SKM-1 treated with dmso at 0.1 percent for 144 hours (cell line): ENCODE measurements at regions not wholly inside any gene's neighbourhood (a gene's known extent, or its start where the extent isn't known, plus 50 kb on each side); places are given as distances from the start of the nearest gene placed in this dataset.
"Not testable (repeated sequence)": the region's sequence is repeated elsewhere in the genome, so short reads cannot be mapped to it uniquely, and the experiment has no call there.

Source experiments
- DNase-seq: peaks from one replicate; lab custom pipeline; 2025; ENCODE audit not compliant: unreplicated experiment; lab: John Stamatoyannopoulos, UW

GRCh38 chr13:19062801-19063200 is 118.8 kb downstream of the TUBA3C start:
- DNase-seq, result no peak

DNA sequence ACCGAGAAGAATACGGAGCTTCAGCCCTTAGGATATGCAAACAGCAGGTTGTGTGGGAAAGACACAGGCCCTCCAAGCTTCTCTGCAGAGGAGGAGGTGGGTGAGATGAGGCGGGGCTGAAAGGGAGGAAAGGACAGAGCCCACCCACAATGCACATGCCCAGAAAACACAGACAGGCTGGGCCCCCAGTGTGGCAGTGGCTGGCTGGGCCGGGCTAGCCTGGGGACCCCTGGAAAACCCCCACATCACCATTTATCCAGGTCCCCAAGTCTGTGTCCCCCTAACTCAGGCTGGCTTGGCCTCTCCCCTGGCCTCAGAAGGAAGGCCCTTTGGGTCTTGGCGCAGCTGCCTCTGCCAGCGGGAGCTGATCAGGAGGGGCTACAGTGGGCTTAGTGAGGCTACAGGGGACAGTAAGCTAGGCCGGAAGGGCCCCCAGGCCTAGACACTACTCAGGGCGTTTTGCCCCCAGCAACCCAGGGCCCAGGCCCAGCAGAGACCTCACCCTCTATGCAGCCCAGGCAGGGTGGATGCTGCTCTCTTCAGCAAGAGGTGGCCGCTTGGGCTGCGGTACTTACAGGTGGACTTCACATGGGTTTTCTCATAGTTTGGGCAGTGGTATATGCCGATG is 119.5 kb downstream of the TUBA3C start:
- DNase-seq, result no peak

DNA sequence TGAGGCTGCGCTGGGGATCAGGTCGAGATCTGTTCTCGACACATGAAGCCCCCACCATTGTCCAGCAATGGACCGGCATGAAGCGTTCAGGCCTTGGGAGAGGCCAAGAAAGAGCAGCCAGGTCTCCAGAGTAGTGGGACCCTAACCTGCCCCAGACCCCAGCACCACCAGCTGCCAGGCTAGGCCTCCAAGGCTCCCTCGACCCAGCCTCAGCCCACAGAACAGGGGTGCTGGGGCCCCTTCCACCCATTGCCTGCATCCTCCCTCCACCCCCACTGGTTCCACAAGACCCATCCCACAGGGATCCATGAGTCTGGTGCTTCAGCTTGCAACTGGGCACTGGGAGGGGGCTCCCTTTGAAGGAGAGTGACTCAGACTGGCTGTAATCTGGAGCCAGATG is 120.3 kb downstream of the TUBA3C start:
- no peak for DNase-seq

- DNase-seq, result no peak
These were observed 121.2 kb downstream of the TUBA3C start for GRCh38 chr13:19060311-19061002.

GRCh38 chr13:19059016-19059780 is 122.4 kb downstream of the TUBA3C start:
- DNase-seq, result no peak

- DNase-seq, result no peak
These were observed 123.1 kb downstream of the TUBA3C start for GRCh38 chr13:19058566-19058965.

- no peak for DNase-seq
These were observed 123.9 kb downstream of the TUBA3C start for GRCh38 chr13:19057588-19058340.

DNA sequence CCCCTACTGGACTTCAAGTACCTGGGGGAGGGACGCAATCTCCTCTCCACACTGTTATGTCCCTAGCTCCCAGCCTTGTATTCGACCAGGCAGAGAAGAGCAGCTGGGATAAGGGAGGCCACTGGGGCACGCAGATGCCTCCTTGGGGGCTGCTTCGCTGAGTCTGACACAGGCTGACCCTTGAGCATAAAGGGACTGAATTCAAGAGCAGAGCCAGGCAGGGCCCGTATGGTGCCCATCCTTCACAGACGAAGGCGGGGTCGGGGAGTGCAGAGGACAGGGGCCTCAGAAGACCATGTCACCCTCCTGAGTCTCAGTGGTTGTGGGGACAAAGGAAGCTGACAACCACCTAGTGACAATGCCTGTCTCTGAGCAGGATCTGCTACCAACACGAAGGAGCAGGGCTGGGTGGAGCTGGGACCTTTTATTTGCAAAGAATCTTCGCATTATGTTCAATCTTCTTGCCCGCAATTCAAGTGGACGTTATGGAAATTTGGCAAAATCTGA is 124.6 kb downstream of the TUBA3C start:
- no peak for DNase-seq

GRCh38 chr13:19056355-19056880 is 125.2 kb downstream of the TUBA3C start:
- no peak for DNase-seq

DNA sequence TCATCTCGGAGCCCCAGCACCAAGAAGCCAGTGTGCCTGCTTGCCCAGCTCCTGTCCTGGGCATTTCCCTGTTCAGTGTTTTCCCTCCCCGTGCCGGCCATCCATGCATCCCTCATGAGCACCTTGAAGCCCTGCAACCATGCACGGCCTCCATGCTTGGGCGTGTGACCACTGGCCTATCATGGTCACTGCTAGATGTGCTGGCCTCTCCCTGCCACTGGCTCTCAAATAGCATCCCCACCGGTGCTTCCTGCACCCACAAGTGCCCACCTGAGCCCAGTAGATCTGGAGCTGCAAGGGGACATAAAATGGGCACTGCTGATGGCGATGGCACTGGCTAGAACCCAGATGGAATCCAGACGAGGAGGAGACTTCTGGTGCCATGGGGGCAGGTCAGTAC is 126.0 kb downstream of the TUBA3C start:
- DNase-seq, result no peak

DNA sequence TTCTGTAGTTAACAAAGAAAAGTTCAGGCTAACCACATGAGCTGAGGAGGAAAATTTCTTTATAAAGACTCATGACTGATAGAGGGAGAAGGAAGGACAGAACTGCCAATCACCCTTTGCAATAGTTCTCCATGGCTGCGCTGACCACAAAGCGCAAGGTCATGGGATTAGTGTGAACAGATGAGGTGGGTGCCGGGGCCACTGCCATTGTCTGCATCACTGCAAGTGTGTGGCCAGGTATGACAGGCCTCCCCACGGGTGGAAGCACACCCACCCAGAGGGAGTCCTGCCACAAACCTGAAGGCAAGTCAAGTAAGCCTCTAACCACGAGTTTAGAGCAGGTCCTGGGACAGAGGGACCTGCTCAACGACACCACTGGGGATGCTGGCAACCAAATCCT is 128.1 kb downstream of the TUBA3C start:
- no peak for DNase-seq

GRCh38 chr13:19052931-19053330 is 128.7 kb downstream of the TUBA3C start:
- no peak for DNase-seq

GRCh38 chr13:19052180-19052579 is 129.4 kb downstream of the TUBA3C start:
- no peak for DNase-seq

DNA sequence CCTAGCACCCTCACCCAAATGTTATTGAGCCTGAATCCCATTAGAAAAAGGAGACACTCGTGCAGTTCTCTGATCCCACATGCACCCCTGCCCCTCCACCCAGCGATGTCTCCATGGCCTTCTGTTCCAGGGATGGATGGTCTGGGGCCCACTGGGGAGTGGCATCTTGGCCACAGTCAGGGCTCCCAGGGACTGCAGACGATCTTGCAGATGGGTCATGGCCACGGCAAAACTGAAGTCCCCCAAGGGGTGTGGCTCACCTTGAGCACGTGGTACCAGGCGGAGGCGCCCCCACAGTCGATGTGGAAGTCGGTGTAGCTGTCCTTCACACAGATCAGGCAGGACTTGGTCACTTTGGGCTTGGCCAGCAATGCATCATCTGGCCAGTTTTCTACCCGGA is 130.7 kb downstream of the TUBA3C start:
- no peak for DNase-seq

DNA sequence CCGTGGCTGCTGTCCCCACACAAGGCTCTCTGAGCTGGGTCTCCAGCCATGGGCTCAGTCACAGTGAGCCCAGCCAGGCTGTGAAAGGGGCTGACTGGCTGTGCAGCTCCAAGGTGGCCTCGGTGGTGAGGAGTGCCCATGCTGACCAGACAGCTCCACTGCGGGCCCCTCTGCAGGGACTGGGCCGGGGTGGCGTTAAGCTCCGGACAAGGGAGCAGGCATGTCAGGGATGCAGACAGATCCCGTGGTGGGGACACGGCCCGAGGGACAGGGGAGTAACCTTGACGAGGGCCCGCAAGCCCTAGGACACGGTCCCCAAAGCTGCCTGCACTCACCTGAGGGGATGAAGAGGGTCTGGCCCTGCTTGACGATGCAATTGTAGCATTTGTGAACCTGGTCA is 132.0 kb downstream of the TUBA3C start:
- DNase-seq, result not testable (repeated sequence)

DNA sequence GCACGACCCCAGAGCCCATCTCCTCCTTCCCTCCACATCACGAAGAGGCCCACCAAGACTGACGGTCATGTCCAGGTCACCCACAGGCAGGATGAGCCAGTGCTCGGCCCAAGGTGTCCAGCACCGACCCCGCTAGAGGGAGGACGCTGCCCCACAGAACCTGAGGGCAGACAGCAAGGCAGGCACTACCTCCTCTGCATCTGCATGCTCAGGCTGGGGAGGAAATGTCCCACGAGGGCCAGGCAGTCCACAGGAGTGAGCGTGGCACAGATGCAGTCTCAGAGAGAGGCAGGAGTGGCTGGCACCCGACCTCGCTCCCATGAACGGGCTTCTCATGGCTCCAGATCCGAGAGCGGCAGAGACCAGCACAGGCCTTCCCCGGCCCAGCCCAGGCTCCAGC is 133.2 kb downstream of the TUBA3C start:
- no peak for DNase-seq

GRCh38 chr13:19023115-19023514 is 158.5 kb downstream of the TUBA3C start:
- DNase-seq, result peak; percentile 53

DNA sequence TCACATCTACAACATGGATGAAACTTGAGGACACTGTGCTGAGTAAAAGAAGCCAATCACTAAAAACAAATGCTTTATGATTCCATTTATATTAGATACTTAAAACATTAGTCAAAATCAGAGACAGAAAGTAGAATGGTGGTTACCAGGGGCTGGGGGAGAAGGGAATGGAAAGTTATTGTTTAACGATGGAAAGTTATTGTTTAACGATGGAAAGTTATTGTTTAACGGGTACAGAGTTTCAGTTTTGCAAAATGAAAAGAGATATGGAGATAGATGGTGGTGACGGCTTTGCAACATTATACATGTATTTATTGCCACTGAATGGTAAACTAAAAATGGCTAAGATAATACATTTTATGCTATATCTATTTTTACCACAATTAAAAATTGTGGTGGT is 160.6 kb downstream of the TUBA3C start:
- no peak for DNase-seq

DNA sequence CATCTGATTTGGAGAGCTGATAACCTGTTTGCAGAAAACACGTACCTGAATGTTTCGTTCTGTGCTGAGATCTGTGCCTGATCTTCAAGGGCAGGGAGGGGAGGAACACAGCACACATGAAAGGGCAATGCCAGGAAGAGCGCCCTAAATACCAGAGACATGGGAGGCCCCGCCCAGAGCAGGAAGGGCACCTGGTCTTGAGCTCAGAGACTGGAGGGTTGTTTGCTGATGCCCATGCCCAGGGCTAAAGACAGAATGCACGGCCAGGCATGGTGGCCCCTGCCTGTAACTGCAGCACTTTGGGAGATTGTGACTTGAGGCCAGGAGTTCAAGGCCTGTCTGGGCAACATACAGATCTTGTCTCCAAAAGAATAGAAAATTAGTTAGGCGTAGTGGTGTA is 183.2 kb downstream of the TUBA3C start:
- no peak for DNase-seq

DNA sequence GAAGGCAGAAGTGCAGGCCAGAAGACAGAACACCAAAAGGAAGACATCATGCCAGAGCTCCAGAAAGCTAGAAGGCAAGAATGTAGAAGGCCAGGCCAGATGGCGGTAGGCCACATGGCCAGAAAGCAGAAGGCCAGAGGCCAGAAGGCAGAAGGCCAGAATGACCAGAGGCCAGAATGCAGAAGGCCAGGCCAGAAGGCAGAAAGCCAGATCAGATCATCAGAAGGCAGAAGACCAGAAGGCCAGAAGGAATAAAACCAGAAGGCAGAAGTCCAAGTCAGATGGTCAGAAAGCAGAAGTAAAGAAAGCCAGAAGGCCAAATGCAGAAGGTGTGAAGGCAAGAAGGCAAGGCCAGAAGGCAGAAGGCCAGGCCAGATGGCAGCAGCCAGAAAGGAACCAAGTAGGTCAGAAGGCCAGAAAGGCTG is 185.0 kb downstream of the TUBA3C start:
- peak; percentile 0 for DNase-seq

DNA sequence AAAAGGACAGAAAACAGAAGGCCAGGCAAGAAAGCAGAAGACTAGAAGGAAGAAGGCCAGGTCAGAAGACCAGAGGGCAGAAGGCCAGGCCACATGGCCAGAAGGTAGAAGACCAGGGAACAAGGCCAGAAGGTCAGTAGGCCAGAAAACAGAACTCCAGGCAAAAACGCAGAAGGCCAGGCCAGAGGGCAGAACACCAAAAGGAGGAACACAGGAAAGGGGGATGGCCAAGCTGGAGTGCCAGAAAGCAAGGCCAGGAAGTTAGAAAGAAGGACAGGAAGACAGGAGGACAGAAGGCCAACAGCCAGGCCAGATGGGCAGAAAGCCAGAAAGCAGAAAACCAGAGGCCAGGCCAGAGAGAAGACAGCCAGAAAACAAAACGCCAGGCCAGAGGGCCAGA is 185.4 kb downstream of the TUBA3C start:
- no peak for DNase-seq
